22Rv1 (cell line): ENCODE measurements at regions not wholly inside any gene's neighbourhood (a gene's known extent, or its start where the extent isn't known, plus 50 kb on each side); places are given as distances from the start of the nearest gene placed in this dataset.

Experiments used
- H3K27ac ChIP-seq: fragments of 450-650 bp; 2 replicates; pipeline ENCODE4 v1.5.1; 2017
- CTCF ChIP-seq: fragments of 450-650 bp; IDR thresholded peaks from 2 replicates; pipeline ENCODE4 v1.5.1; 2017; ENCODE audit warnings: mild to moderate bottlenecking
- ZFX ChIP-seq: fragments of 450-650 bp; IDR thresholded peaks from 2 replicates; pipeline ENCODE4 v1.6.1; 2017; ENCODE audit warnings: antibody characterized with exemption, borderline replicate concordance

- no peak overlapping the region for H3K27ac ChIP-seq
- TF ChIP-seq CTCF (no peak), ZFX (no peak)
Observed at GRCh38 chr3:162171970-162172369, 675.4 kb downstream of the OTOL1 start.

GRCh38 chr3:162175145-162175544, 678.5 kb downstream of the OTOL1 start:
- TF ChIP-seq CTCF: no peak
- H3K27ac ChIP-seq: no peak overlapping the region

- TF ChIP-seq CTCF (no peak), ZFX (no peak)
Observed at GRCh38 chr3:162175878-162176277, 679.3 kb downstream of the OTOL1 start.

GRCh38 chr3:162183440-162183839, 686.8 kb downstream of the OTOL1 start:
- H3K27ac ChIP-seq: no peak overlapping the region
- TF ChIP-seq ZFX (no peak), CTCF (no peak)

More at GRCh38 chr3:162175878-162176277, 679.3 kb downstream of the OTOL1 start:
- H3K27ac ChIP-seq: peak overlapping the region; percentile 10; the same call in 1 of the 2 replicates

GRCh38 chr3:162192340-162193029, 695.9 kb downstream of the OTOL1 start:
- TF ChIP-seq CTCF: no peak
- no peak for TF ChIP-seq ZFX
- no peak overlapping the region for H3K27ac ChIP-seq

- TF ChIP-seq ZFX: no peak
- no peak for TF ChIP-seq CTCF
Observed at GRCh38 chr3:162193148-162194095, 696.8 kb downstream of the OTOL1 start.

GRCh38 chr3:162195147-162195546, 698.5 kb downstream of the OTOL1 start:
- H3K27ac ChIP-seq: no peak overlapping the region
- TF ChIP-seq ZFX: no peak
- TF ChIP-seq CTCF: no peak

More at GRCh38 chr3:162193148-162194095, 696.8 kb downstream of the OTOL1 start:
- H3K27ac ChIP-seq: no peak overlapping the region
